WTC11 (cell line): ENCODE measurements at regions not wholly inside any gene's neighbourhood (a gene's known extent, or its start where the extent isn't known, plus 50 kb on each side); places are given as distances from the start of the nearest gene placed in this dataset.

Experiments used
- ATAC-seq: fragments of 200-7000 bp; cut with Tn5 transposase; 2 replicates; pipeline ENCODE4 v1.10.0; 2021; ENCODE audit warnings: mild to moderate bottlenecking, moderate library complexity
- CTCF ChIA-PET: fragments of 300-600 bp; sonication (Branson Sonifier 250); formaldehyde crosslinking; loops from one replicate; lab custom pipeline; 2021; ENCODE audit warnings: antibody characterized with exemption; lab: Charles Lee
- POLR2A ChIA-PET: fragments of 350-600 bp; sonication (Branson Sonifier 250); formaldehyde crosslinking; loops from one replicate; lab custom pipeline; 2021; ENCODE audit warnings: antibody characterized with exemption; lab: Charles Lee
- DNase-seq: peaks from one replicate; pipeline ENCODE4 v3.0.0; 2021; ENCODE audit warnings: low spot score
- H3K27ac Mint-ChIP-seq: 2 replicates; pipeline ENCODE4 v1.8.0; 2021; ENCODE audit warnings: mixed read lengths
- H3K27me3 Mint-ChIP-seq: 2 replicates; pipeline ENCODE4 v1.8.0; 2021; ENCODE audit warnings: low read depth, mild to moderate bottlenecking, moderate library complexity, mixed read lengths
- H3K36me3 Mint-ChIP-seq: 2 replicates; pipeline ENCODE4 v1.8.0; 2021; ENCODE audit warnings: mixed read lengths
- H3K4me1 Mint-ChIP-seq: 2 replicates; pipeline ENCODE4 v1.8.0; 2022; ENCODE audit warnings: mixed read lengths
- H3K4me3 Mint-ChIP-seq: 2 replicates; pipeline ENCODE4 v1.8.0; 2021; ENCODE audit warnings: mild to moderate bottlenecking, moderate library complexity, mixed read lengths
- H3K9me3 Mint-ChIP-seq: 2 replicates; pipeline ENCODE4 v1.8.0; 2021; ENCODE audit warnings: mixed read lengths
- CREM ChIP-seq: sonication (generic); formaldehyde crosslinking; IDR thresholded peaks from 2 replicates; pipeline ENCODE4 v1.8.1; 2022; ENCODE audit warnings: mild to moderate bottlenecking, missing genetic modification reagents, moderate library complexity
- EMX1 ChIP-seq: fragments of 250-450 bp; sonication (Bioruptor Pico); IDR thresholded peaks from 2 replicates; pipeline ENCODE4 v1.8.0; 2021; ENCODE audit warnings: mild to moderate bottlenecking
- MXD4 ChIP-seq: fragments of 250-450 bp; sonication (Bioruptor Pico); IDR thresholded peaks from 2 replicates; pipeline ENCODE4 v1.8.0; 2021; ENCODE audit warnings: mild to moderate bottlenecking, moderate library complexity, borderline replicate concordance
- NR3C1 ChIP-seq: sonication (generic); formaldehyde crosslinking; conservative IDR thresholded peaks from 2 replicates; pipeline ENCODE4 v1.8.1; 2023; ENCODE audit warnings: low read depth, mild to moderate bottlenecking, missing genetic modification reagents
- PRRX2 ChIP-seq: fragments of 250-450 bp; sonication (Bioruptor Pico); IDR thresholded peaks from 2 replicates; pipeline ENCODE4 v1.8.0; 2021; ENCODE audit warnings: mild to moderate bottlenecking
- SMAD3 ChIP-seq: sonication (generic); formaldehyde crosslinking; IDR thresholded peaks from 2 replicates; pipeline ENCODE4 v1.8.0; 2022; ENCODE audit warnings: missing genetic modification reagents, mild to moderate bottlenecking, borderline replicate concordance
- TCF7 ChIP-seq: sonication (generic); formaldehyde crosslinking; IDR thresholded peaks from 2 replicates; pipeline ENCODE4 v1.8.0; 2022; ENCODE audit warnings: mild to moderate bottlenecking, low read depth, missing genetic modification reagents, moderate library complexity
- TEAD4 ChIP-seq: sonication (generic); formaldehyde crosslinking; IDR thresholded peaks from 2 replicates; pipeline ENCODE4 v1.8.0; 2022; ENCODE audit warnings: mild to moderate bottlenecking, missing genetic modification reagents
- TP53 ChIP-seq: sonication (generic); formaldehyde crosslinking; IDR thresholded peaks from 2 replicates; pipeline ENCODE4 v1.8.1; 2023; ENCODE audit warnings: mild to moderate bottlenecking, missing genetic modification reagents
- ZNF671 ChIP-seq: fragments of 250-450 bp; sonication (Bioruptor Pico); IDR thresholded peaks from 2 replicates; pipeline ENCODE4 v1.8.0; 2021; ENCODE audit warnings: mild to moderate bottlenecking
- TF ChIP-seq, protein P1 (sequence below): sonication (generic); formaldehyde crosslinking; conservative IDR thresholded peaks from 2 replicates; pipeline ENCODE4 v1.8.1; 2022; ENCODE audit warnings: mild to moderate bottlenecking, missing genetic modification reagents
- TF ChIP-seq, protein P2 (sequence below): sonication (generic); formaldehyde crosslinking; IDR thresholded peaks from 2 replicates; pipeline ENCODE4 v1.8.1; 2023; ENCODE audit warnings: mild to moderate bottlenecking, missing genetic modification reagents
- TF ChIP-seq, protein P3 (sequence below): fragments of 250-450 bp; sonication (Bioruptor Pico); conservative IDR thresholded peaks from 2 replicates; pipeline ENCODE4 v1.9.0; 2021; ENCODE audit warnings: mild to moderate bottlenecking
- TF ChIP-seq, protein P4 (sequence below): sonication (generic); formaldehyde crosslinking; IDR thresholded peaks from 2 replicates; pipeline ENCODE4 v1.8.0; 2022; ENCODE audit warnings: mild to moderate bottlenecking, missing genetic modification reagents
- TF ChIP-seq, protein P5 (sequence below): sonication (generic); formaldehyde crosslinking; IDR thresholded peaks from 2 replicates; pipeline ENCODE4 v1.8.1; 2023; ENCODE audit warnings: mild to moderate bottlenecking, missing genetic modification reagents
- TF ChIP-seq, protein P6 (sequence below): sonication (generic); formaldehyde crosslinking; IDR thresholded peaks from 2 replicates; pipeline ENCODE4 v1.8.0; 2022; ENCODE audit warnings: missing genetic modification reagents
- TF ChIP-seq, protein P7 (sequence below): sonication (generic); formaldehyde crosslinking; IDR thresholded peaks from 2 replicates; pipeline ENCODE4 v1.8.1; 2023; ENCODE audit warnings: mild to moderate bottlenecking, missing genetic modification reagents, moderate library complexity
- TF ChIP-seq, protein P8 (sequence below): fragments of 250-450 bp; sonication (Bioruptor Pico); IDR thresholded peaks from 2 replicates; pipeline ENCODE4 v1.8.0; 2021; ENCODE audit warnings: mild to moderate bottlenecking

DNA sequence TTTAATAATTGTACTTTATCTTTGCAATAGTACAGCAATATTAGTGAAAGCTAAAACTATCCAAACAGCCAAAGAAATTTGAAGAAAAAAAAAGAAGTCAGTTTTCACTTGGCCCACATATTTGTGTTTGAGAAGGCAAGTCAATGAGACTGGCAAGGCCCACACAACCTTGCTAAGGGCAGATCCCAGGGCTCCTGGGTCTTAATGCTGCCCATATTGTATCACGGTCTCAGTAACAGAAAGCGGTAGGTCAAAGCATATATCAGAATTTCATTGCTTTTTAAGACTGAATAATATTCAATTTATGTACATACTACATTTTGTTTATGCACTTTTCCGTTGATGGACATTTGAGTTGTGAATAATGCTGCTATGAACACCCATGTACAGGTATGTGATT, 262.0 kb upstream of the TOPAZ1 start:
- Mint-ChIP-seq H3K27me3 (peaks cover 43% of the 10 kb centered on the region), H3K4me3 (no peak overlapping the region), H3K27ac (no peak overlapping the region), H3K36me3 (peaks cover 12% of the 10 kb centered on the region), H3K4me1 (peaks cover 40% of the 10 kb centered on the region), H3K9me3 (peaks cover 23% of the 10 kb centered on the region)
- ATAC-seq (no peak), DNase-seq (no peak)
- ChIA-PET POLR2A (no interaction called here), CTCF (no interaction called here)
- TF ChIP-seq PRRX2 (CRISPR knock-in tag), result no peak
- TF ChIP-seq SMAD3 (CRISPR knock-in tag), result no peak
- no peak for TF ChIP-seq ZNF671 (CRISPR knock-in tag)
- TF ChIP-seq, protein P1, sequence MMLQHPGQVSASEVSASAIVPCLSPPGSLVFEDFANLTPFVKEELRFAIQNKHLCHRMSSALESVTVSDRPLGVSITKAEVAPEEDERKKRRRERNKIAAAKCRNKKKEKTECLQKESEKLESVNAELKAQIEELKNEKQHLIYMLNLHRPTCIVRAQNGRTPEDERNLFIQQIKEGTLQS, result no peak
- TF ChIP-seq, protein P2, sequence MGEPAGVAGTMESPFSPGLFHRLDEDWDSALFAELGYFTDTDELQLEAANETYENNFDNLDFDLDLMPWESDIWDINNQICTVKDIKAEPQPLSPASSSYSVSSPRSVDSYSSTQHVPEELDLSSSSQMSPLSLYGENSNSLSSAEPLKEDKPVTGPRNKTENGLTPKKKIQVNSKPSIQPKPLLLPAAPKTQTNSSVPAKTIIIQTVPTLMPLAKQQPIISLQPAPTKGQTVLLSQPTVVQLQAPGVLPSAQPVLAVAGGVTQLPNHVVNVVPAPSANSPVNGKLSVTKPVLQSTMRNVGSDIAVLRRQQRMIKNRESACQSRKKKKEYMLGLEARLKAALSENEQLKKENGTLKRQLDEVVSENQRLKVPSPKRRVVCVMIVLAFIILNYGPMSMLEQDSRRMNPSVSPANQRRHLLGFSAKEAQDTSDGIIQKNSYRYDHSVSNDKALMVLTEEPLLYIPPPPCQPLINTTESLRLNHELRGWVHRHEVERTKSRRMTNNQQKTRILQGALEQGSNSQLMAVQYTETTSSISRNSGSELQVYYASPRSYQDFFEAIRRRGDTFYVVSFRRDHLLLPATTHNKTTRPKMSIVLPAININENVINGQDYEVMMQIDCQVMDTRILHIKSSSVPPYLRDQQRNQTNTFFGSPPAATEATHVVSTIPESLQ (CRISPR knock-in tag), result no peak
- no peak for TF ChIP-seq MXD4 (CRISPR knock-in tag)
- TF ChIP-seq TP53, result no peak
- TF ChIP-seq, protein P3, sequence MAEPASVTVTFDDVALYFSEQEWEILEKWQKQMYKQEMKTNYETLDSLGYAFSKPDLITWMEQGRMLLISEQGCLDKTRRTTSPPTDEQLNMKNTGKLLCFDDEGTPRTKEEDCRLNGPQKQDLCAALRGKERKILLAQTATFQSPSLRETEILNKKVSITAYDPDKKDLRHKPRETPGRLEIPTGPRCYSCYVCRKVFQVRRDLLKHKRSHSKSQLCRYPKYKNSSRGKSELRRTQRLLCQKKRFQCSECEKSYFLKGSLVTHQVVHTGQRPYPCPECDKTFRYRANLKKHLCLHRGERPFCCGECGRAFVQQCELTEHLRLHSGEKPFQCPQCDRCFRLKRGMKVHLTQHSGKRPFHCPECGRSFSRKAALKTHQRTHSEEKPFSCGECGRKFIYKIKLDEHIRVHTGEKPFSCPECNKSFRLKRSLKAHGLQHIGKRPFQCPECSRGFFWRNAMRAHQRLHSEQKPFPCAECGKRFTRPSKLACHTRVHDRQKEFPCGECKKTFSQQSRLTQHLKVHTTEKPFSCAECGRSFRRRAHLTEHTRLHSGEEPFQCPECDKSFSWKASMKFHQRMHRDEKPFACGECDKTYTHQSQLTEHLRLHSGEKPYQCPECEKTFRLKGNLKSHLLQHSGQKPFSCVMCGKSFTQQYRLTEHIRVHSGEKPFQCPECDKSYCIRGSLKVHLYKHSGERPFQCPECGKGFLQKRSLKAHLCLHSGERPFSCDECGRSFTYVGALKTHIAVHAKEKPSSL (CRISPR knock-in tag), result no peak
- TF ChIP-seq, protein P4, sequence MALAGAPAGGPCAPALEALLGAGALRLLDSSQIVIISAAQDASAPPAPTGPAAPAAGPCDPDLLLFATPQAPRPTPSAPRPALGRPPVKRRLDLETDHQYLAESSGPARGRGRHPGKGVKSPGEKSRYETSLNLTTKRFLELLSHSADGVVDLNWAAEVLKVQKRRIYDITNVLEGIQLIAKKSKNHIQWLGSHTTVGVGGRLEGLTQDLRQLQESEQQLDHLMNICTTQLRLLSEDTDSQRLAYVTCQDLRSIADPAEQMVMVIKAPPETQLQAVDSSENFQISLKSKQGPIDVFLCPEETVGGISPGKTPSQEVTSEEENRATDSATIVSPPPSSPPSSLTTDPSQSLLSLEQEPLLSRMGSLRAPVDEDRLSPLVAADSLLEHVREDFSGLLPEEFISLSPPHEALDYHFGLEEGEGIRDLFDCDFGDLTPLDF (CRISPR knock-in tag), result no peak
- no peak for TF ChIP-seq EMX1 (CRISPR knock-in tag)
- no peak for TF ChIP-seq TCF7 (CRISPR knock-in tag)
- TF ChIP-seq, protein P5, sequence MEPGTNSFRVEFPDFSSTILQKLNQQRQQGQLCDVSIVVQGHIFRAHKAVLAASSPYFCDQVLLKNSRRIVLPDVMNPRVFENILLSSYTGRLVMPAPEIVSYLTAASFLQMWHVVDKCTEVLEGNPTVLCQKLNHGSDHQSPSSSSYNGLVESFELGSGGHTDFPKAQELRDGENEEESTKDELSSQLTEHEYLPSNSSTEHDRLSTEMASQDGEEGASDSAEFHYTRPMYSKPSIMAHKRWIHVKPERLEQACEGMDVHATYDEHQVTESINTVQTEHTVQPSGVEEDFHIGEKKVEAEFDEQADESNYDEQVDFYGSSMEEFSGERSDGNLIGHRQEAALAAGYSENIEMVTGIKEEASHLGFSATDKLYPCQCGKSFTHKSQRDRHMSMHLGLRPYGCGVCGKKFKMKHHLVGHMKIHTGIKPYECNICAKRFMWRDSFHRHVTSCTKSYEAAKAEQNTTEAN (CRISPR knock-in tag), result no peak
- TF ChIP-seq, protein P6, sequence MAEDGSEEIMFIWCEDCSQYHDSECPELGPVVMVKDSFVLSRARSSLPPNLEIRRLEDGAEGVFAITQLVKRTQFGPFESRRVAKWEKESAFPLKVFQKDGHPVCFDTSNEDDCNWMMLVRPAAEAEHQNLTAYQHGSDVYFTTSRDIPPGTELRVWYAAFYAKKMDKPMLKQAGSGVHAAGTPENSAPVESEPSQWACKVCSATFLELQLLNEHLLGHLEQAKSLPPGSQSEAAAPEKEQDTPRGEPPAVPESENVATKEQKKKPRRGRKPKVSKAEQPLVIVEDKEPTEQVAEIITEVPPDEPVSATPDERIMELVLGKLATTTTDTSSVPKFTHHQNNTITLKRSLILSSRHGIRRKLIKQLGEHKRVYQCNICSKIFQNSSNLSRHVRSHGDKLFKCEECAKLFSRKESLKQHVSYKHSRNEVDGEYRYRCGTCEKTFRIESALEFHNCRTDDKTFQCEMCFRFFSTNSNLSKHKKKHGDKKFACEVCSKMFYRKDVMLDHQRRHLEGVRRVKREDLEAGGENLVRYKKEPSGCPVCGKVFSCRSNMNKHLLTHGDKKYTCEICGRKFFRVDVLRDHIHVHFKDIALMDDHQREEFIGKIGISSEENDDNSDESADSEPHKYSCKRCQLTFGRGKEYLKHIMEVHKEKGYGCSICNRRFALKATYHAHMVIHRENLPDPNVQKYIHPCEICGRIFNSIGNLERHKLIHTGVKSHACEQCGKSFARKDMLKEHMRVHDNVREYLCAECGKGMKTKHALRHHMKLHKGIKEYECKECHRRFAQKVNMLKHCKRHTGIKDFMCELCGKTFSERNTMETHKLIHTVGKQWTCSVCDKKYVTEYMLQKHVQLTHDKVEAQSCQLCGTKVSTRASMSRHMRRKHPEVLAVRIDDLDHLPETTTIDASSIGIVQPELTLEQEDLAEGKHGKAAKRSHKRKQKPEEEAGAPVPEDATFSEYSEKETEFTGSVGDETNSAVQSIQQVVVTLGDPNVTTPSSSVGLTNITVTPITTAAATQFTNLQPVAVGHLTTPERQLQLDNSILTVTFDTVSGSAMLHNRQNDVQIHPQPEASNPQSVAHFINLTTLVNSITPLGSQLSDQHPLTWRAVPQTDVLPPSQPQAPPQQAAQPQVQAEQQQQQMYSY (CRISPR knock-in tag), result no peak
- TF ChIP-seq, protein P7, sequence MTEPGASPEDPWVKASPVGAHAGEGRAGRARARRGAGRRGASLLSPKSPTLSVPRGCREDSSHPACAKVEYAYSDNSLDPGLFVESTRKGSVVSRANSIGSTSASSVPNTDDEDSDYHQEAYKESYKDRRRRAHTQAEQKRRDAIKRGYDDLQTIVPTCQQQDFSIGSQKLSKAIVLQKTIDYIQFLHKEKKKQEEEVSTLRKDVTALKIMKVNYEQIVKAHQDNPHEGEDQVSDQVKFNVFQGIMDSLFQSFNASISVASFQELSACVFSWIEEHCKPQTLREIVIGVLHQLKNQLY, result no peak
- no peak for TF ChIP-seq TEAD4 (CRISPR knock-in tag)
- TF ChIP-seq, protein P8, sequence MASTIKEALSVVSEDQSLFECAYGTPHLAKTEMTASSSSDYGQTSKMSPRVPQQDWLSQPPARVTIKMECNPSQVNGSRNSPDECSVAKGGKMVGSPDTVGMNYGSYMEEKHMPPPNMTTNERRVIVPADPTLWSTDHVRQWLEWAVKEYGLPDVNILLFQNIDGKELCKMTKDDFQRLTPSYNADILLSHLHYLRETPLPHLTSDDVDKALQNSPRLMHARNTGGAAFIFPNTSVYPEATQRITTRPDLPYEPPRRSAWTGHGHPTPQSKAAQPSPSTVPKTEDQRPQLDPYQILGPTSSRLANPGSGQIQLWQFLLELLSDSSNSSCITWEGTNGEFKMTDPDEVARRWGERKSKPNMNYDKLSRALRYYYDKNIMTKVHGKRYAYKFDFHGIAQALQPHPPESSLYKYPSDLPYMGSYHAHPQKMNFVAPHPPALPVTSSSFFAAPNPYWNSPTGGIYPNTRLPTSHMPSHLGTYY, result no peak
- TF ChIP-seq CREM, result no peak
- TF ChIP-seq NR3C1 (CRISPR knock-in tag), result no peak
